GM12891 (cell line): ENCODE measurements at regions not wholly inside any gene's neighbourhood (a gene's known extent, or its start where the extent isn't known, plus 50 kb on each side); places are given as distances from the start of the nearest gene placed in this dataset.

Source experiments
- DNase-seq: peaks from one replicate; pipeline ENCODE4 v3.0.0; 2011; ENCODE audit warnings: low spot score; ENCODE audit not compliant: insufficient read length
- FAIRE-seq: peaks from 2 replicates; lab custom pipeline; 2011; peaks lifted over from hg19 to GRCh38; lab: Jason Lieb, UNC
- PAX5 ChIP-seq: IDR thresholded peaks from 2 replicates; pipeline ENCODE4 v1.6.1; 2011; ENCODE audit warnings: low read length, moderate library complexity, mild to moderate bottlenecking; ENCODE audit not compliant: insufficient read depth, severe bottlenecking
- POLR2A ChIP-seq: IDR thresholded peaks from 2 replicates; pipeline ENCODE4 v1.6.1; 2011; ENCODE audit warnings: low read depth, low read length, control low read depth
- POLR2AphosphoS5 ChIP-seq: IDR thresholded peaks from 2 replicates; pipeline ENCODE4 v1.6.1; 2011; ENCODE audit warnings: low read depth, low read length, control low read depth
- POU2F2 ChIP-seq: IDR thresholded peaks from 2 replicates; pipeline ENCODE4 v1.6.1; 2011; ENCODE audit warnings: low read depth, mild to moderate bottlenecking, control low read depth, low read length, moderate library complexity
- SPI1 ChIP-seq: IDR thresholded peaks from 2 replicates; pipeline ENCODE4 v1.6.1; 2011; ENCODE audit warnings: low read depth, low read length, control low read depth
- TAF1 ChIP-seq: IDR thresholded peaks from 2 replicates; pipeline ENCODE4 v1.6.1; 2011; ENCODE audit warnings: low read depth, low read length, control low read depth

GRCh38 chrX:124275182-124275894 is 57.1 kb upstream of the TEX13D start:
- TF ChIP-seq POLR2A (no peak), SPI1 (no peak), PAX5 (no peak), POU2F2 (no peak), TAF1 (no peak), POLR2AphosphoS5 (no peak)
- FAIRE-seq: no peak

GRCh38 chrX:124280294-124280902 is 52.1 kb upstream of the TEX13D start:
- no peak for TF ChIP-seq SPI1
- TF ChIP-seq POLR2AphosphoS5: no peak
- no peak for TF ChIP-seq PAX5
- TF ChIP-seq TAF1: no peak
- TF ChIP-seq POLR2A: no peak
- TF ChIP-seq POU2F2: no peak
- FAIRE-seq (peak; percentile 54), DNase-seq (no peak)

More at GRCh38 chrX:124275182-124275894, 57.1 kb upstream of the TEX13D start:
- DNase-seq: no peak

- FAIRE-seq: no peak
- no peak for DNase-seq
- no peak for TF ChIP-seq SPI1
- no peak for TF ChIP-seq POU2F2
- no peak for TF ChIP-seq POLR2A
- TF ChIP-seq POLR2AphosphoS5: no peak
- TF ChIP-seq TAF1: no peak
- TF ChIP-seq PAX5: no peak
Observed at GRCh38 chrX:124282580-124282979, 49.9 kb upstream of the TEX13D start.
